Activated T-cell treated with anti-CD3 and anti-CD28 coated beads, Interleukin-2, amount 50 U/mL, for 24 hours (primary cell): ENCODE measurements at regions not wholly inside any gene's neighbourhood (a gene's known extent, or its start where the extent isn't known, plus 50 kb on each side); places are given as distances from the start of the nearest gene placed in this dataset.
"Not testable (repeated sequence)": the region's sequence is repeated elsewhere in the genome, so short reads cannot be mapped to it uniquely, and the experiment has no call there.

Experiments
- DNase-seq: peaks from one replicate; pipeline ENCODE4 v3.0.0-alpha.2; 2020
- H3K27ac Mint-ChIP-seq: 2 replicates; pipeline ENCODE4 v1.8.0; 2020; ENCODE audit warnings: mild to moderate bottlenecking, mixed read lengths
- H3K27me3 Mint-ChIP-seq: 2 replicates; pipeline ENCODE4 v1.8.0; 2020; ENCODE audit warnings: mixed read lengths
- H3K36me3 Mint-ChIP-seq: 2 replicates; pipeline ENCODE4 v1.8.0; 2020; ENCODE audit warnings: low read depth, mixed read lengths
- H3K4me1 Mint-ChIP-seq: 2 replicates; pipeline ENCODE4 v1.8.0; 2020; ENCODE audit warnings: low read depth, mixed read lengths
- H3K4me3 Mint-ChIP-seq: 2 replicates; pipeline ENCODE4 v1.8.0; 2020; ENCODE audit warnings: mild to moderate bottlenecking, moderate library complexity, mixed read lengths
- H3K9me3 Mint-ChIP-seq: 2 replicates; pipeline ENCODE4 v1.8.0; 2020; ENCODE audit warnings: mixed read lengths

DNA sequence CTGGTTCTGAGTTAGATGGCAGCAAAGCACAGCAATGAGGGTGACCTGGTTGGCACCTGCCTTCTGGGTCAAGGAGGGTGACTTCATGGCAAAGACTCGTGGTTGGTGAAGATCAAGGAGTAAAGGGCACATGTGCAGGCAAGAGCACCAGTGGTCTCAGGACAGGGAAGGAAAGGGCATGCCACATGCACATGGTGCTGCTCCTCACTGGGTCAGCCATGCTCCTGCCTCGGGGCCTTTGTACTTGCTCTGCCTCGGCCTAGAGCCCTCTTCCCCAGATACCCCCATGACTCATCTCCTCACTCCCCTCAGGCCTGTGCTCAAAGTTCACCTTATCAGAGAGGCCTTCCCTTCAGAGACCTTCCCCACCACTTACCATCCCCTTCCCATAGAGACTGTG lies 106.7 kb upstream of the KDM7A start:
- Mint-ChIP-seq H3K4me1 (no peaks in the 10 kb centered on the region), H3K9me3 (no peaks in the 10 kb centered on the region), H3K27me3 (no peaks in the 10 kb centered on the region), H3K27ac (no peak overlapping the region), H3K4me3 (no peak overlapping the region), H3K36me3 (no peaks in the 10 kb centered on the region)
- no peak for DNase-seq

DNA sequence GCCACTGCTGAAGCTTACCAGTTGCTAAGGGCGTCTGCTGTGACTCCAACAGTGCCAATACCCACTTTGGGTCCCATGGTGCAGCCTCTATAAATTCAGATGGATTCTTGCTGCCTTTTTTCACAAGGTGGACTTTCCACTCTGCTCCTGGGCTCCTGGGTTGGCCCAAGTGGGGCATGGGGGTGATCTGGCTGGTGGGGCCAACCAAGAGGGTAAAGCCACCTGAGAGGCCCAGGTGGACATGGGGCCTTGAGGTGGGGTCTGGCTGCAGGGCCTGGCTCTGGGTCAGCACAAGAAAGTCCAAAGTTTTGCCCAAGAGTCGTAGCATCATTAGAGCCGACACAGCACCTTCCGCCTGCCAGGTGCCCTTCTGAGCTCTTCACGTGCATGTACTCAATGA lies 105.2 kb upstream of the KDM7A start:
- Mint-ChIP-seq H3K9me3 (no peaks in the 10 kb centered on the region), H3K36me3 (no peaks in the 10 kb centered on the region), H3K4me1 (no peaks in the 10 kb centered on the region), H3K27ac (no peak overlapping the region), H3K27me3 (no peaks in the 10 kb centered on the region), H3K4me3 (no peak overlapping the region)
- DNase-seq, result no peak

DNA sequence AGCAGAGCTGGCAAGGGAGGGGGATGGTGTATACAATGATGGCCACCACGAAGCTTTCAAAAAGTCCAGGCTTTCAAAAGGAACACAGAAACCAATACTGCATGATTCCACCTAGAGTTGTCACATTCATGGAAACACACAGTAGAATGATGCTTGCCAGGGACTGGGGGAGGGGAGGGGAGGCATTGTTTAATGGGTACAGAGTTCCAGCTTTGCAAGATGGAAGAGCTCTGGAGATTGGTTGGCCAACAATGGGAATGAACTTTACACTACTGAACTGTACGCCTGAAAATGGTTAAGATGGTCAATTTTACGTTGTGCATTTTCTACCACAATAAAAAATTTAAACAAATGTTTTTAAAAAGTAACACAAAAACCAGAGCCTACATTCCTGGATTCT lies 104.5 kb upstream of the KDM7A start:
- DNase-seq, result no peak
- Mint-ChIP-seq H3K4me3 (no peak overlapping the region), H3K27me3 (no peaks in the 10 kb centered on the region), H3K9me3 (no peaks in the 10 kb centered on the region), H3K4me1 (no peaks in the 10 kb centered on the region), H3K27ac (no peak overlapping the region), H3K36me3 (no peaks in the 10 kb centered on the region)

DNA sequence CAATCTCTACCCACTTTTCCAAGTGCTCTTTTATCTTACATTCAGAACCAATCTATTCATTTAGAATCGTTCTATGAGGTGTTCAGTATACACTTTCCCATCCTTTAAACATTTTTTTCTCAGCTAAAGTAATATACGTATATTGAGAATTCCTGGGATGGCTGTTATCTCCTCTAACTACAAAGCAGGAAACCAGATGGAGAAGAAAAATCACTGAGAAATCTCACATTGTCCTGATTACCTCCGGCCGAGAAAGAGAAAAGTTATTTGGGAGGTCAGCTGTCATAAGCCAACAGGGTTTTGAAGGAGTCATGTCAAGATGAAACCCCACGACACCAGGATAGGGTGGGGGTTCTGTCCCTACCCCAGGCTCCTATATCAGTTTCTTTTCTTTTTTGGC lies 99.2 kb upstream of the KDM7A start:
- no peak for DNase-seq
- Mint-ChIP-seq H3K27ac (no peak overlapping the region), H3K36me3 (no peaks in the 10 kb centered on the region), H3K27me3 (no peaks in the 10 kb centered on the region), H3K9me3 (no peaks in the 10 kb centered on the region), H3K4me3 (no peak overlapping the region), H3K4me1 (peaks cover 5% of the 10 kb centered on the region)

DNA sequence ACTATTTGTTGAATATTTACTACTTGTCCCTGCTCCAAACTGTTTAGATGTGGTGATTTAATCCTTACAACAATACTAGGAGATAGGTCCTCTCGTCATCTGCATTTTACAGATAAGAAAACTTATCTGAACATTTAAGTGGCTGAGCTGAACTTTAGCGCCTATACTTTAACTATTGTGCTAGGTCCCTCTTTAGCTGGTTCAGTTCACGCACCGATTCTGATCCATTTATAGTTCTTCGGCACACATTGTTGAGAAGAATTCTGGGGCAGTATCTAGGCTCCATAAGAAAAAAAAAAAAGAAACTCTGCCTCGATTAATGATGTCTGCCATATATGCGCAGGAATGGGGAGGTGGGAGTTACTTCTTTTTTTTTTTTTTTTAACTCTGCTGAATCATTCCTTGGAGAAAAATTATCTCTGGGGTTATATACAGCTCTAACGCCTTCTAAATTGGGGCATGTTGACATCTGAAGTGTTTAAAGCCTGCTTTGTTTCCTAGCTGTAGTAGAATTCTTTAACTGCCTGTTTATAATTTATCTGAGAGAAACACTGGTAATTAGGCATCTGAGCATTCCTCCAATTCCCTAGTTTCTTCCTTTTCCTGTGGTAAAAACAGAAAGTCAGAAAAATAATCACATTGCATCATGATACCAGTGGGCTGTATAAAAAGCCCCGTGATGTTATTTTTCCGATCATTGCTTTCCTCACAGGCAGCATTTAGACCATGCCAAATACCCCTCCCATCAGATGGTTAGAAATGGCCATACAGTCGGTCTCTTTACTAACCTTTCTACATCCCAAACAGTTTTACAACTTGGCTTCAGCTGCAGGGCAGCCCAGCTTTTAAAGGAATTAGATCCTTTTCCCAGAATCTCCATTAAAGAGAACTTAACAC lies 98.5 kb upstream of the KDM7A start:
- no peaks in the 10 kb centered on the region for H3K9me3 Mint-ChIP-seq
- no peak overlapping the region for H3K27ac Mint-ChIP-seq
- no peaks in the 10 kb centered on the region for H3K27me3 Mint-ChIP-seq
- H3K4me1 Mint-ChIP-seq, result peaks cover 5% of the 10 kb centered on the region
- H3K36me3 Mint-ChIP-seq, result no peaks in the 10 kb centered on the region
- H3K4me3 Mint-ChIP-seq, result no peak overlapping the region
- no peak for DNase-seq

DNA sequence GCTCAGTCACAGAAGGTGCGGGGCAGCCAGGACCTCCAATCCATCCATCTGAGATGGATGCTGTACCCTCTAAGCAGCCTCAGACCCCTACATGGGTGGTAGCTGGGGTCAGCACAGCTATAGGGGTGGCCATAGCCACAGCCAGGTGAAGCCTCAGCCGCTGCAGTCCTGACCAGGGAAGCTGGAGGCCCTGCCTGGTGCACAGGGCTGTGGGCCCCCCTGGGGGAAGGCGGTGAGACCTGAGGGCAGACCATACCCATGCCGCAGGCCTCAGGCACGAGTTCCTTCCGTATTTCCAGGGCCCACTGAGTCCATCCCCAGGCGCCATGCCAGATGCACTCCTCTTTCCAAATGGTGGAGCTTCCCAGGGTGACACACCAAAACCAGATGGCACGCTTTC lies 96.6 kb upstream of the KDM7A start:
- DNase-seq, result peak; percentile 18
- peaks cover 19% of the 10 kb centered on the region for H3K4me1 Mint-ChIP-seq

DNA sequence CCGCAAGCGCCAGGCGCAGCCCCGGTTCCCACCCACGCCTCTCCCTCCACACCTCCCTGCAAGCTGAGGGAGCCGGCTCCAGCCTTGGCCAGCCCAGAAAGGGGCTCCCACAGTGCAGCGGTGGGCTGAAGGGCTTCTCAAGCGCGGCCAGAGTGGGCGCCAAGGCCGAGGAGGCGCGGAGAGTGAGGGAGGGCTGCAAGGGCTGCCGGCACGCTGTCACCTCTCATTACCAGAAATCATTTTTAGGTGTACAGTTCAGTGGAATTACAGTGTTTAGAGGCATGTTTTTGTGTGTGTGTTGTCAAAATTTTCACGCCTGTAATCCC lies 94.8 kb upstream of the KDM7A start:
- not testable (repeated sequence) for H3K9me3 Mint-ChIP-seq

More for the DNA sequence above, 96.6 kb upstream of the KDM7A start:
- Mint-ChIP-seq H3K27me3 (no peaks in the 10 kb centered on the region), H3K27ac (no peak overlapping the region), H3K9me3 (no peaks in the 10 kb centered on the region), H3K4me3 (no peak overlapping the region), H3K36me3 (no peaks in the 10 kb centered on the region)

DNA sequence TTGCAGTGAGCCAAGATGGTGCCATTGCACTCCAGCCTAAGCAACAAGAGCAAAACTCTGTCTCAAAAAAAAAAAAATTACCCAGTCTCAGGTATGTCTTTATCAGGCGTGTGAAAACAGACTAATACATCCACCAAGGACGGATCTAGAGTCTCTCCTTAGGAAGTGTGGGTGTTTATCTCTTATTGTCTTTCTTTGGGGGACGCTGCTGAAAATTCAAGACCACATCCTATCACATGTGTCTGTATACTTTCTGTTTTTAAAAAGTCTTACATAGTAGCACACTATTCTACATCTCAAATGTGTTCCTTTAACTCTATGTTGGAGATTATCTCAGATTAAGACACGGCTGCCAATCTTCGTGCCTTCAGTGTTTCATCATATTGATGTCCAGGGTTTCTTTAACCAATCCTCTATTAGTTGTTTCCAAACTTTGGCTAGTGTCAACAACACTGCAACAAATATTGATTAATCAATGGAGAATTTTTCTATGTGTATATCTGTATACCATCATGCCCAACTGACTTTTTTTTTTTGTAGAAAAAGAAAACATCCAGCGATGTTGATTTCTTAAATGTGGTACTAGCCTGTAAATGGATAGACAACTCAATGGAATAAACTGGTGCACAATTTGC lies 92.3 kb upstream of the KDM7A start:
- Mint-ChIP-seq H3K27me3 (no peaks in the 10 kb centered on the region), H3K4me1 (peaks cover 29% of the 10 kb centered on the region), H3K4me3 (no peak overlapping the region), H3K9me3 (no peaks in the 10 kb centered on the region), H3K36me3 (no peaks in the 10 kb centered on the region), H3K27ac (peak overlapping the region; percentile 20)
- DNase-seq, result no peak

More for the DNA sequence above, 94.8 kb upstream of the KDM7A start:
- DNase-seq, result peak; percentile 8
- not testable (repeated sequence) for H3K27ac Mint-ChIP-seq, H3K27me3 Mint-ChIP-seq, H3K36me3 Mint-ChIP-seq, H3K4me3 Mint-ChIP-seq
- peaks cover 31% of the 10 kb centered on the region for H3K4me1 Mint-ChIP-seq

DNA sequence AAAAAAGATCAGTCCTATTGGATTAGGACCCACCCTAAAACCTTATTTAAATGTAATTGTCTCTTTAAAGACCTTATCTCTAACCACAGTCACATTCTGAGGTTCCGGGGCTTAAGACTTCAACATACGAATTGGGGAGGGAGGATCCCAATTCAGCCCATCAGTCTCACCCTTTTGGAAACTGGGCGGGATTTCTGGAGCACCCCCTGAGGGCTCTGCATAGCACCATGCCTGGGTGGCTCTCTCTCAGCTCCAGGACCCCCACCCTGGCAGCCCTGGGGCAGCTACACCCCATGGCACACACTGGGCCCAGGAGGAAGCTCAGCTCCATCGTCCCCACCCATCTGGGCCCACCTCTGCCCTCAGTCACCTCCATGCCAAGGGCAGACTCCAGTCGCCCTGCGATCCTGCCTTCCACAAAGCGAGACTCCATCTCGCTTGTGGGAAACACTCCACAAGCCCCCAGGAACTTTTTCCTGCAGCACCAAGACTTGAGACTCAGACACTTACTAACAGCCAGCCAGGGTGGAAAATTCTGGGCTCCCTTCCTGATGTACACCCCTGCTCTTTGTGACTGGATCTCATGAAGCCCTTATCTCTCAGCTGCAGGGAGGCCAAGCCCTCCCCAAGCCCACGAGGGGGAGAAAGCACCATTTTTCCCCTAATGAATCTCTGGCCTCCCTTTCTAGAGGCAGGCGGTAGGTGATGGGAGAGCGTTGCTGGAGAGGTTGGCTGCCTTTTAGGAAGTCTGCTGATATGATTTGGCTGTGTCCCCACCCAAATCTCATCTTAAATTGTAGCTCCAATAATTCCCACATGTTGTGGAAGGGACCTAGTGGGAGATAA lies 90.8 kb upstream of the KDM7A start:
- DNase-seq, result no peak
- Mint-ChIP-seq H3K4me1 (peaks cover 42% of the 10 kb centered on the region), H3K4me3 (no peak overlapping the region), H3K9me3 (no peaks in the 10 kb centered on the region), H3K27me3 (no peaks in the 10 kb centered on the region), H3K36me3 (no peaks in the 10 kb centered on the region), H3K27ac (no peak overlapping the region)

DNA sequence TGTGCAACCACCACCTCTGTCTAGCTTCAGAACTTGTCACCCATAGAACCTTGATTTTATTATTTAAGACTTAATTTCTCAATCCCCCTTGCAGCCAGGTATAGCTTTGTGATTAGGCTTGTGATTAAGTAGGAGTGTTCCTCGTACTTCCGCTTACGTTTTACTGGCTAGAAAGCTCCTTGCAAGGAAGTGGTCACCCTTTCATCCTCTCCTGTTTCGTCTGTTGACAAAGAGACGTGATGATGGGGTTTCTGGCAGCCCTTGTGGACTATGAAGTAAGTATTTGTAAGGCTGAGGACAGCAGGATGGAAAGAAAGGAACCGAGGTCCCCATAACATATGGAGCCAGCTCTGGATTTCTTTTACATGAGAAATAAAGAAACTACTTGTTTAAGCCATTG lies 86.5 kb upstream of the KDM7A start:
- peak overlapping the region; percentile 83 for H3K27ac Mint-ChIP-seq

DNA sequence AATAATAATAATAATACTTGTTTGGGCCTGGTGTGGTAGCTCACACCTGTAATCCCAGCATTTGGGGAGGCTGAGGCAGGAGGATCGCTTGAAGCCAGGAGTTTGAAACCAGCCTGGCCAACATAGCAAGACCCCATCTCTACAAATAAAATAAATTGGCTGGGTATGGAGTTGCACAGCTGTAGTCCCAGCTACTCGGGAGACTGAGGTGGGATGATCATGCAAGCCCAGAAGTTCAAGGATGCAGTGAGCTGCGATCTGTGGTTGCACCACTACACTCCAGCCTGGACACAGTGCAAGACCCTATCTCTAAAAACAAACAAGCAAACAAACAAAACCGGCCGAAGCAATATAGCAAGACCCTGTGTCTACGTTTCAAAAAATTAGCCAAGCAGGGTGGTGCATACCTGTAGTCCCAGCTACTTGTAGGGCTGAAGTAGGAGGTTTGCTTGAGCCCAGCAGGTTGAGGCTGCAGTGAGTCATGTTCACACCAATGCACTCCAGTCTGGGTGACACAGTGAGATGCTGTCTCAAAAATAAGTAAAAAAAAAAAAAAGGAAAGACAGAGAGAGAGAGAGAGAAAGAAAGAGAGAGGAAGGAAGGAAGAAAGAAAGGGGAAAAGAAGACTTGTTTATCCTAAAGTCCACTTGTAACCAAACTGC lies 85.6 kb upstream of the KDM7A start:
- peak overlapping the region; percentile 2 for H3K4me3 Mint-ChIP-seq
- H3K27ac Mint-ChIP-seq, result peak overlapping the region; percentile 20

More for the DNA sequence above, 86.5 kb upstream of the KDM7A start:
- Mint-ChIP-seq H3K36me3 (no peaks in the 10 kb centered on the region), H3K4me1 (peaks cover 47% of the 10 kb centered on the region), H3K4me3 (peak overlapping the region; percentile 21), H3K27me3 (no peaks in the 10 kb centered on the region), H3K9me3 (no peaks in the 10 kb centered on the region)
- no peak for DNase-seq

DNA sequence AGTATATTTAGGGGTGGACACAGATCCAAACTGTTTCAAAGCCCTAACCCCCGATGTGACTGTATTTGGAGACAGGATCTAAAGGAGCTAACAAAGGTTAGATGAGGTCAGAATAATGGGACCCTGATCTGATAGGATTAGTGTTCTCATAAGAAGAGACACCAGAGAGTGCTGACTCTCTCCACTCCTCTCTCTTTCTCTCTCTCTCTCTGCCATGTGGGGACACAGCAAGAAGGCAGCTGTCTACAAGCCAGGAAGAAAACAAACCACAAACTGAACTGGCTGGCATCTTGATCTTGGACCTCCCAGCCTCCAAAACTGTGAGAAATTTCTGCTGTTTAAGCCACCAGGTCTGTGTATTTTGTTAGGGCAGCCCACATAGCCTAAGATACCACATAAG lies 84.7 kb upstream of the KDM7A start:
- Mint-ChIP-seq H3K27me3 (no peaks in the 10 kb centered on the region), H3K4me3 (no peak overlapping the region), H3K36me3 (no peaks in the 10 kb centered on the region), H3K27ac (peak overlapping the region; percentile 7), H3K4me1 (peaks cover 35% of the 10 kb centered on the region), H3K9me3 (peaks cover 6% of the 10 kb centered on the region)
- no peak for DNase-seq

More for the DNA sequence above, 85.6 kb upstream of the KDM7A start:
- no peak for DNase-seq
- Mint-ChIP-seq H3K27me3 (no peaks in the 10 kb centered on the region), H3K36me3 (no peaks in the 10 kb centered on the region), H3K9me3 (peaks cover 2% of the 10 kb centered on the region), H3K4me1 (peaks cover 39% of the 10 kb centered on the region)

DNA sequence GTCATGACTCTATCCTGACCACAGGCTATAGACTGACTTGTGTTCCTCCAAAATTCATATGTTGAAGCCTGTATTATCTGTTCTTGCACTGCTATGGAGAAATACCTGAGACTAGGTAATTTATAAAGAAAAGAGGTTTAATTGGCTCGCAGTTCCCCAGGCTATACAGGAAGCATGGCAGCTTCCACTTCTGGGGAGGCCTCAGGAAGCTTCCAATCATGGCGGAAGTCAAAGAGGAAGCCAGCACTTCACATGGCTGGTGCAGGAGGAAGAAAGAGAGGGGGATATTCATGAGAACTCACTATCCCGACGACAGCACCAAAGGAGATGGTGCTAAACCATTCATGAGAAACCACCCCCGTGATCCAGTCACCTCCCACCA lies 84.3 kb upstream of the KDM7A start:
- Mint-ChIP-seq H3K36me3 (no peaks in the 10 kb centered on the region), H3K4me1 (peaks cover 35% of the 10 kb centered on the region), H3K27ac (peak overlapping the region; percentile 7), H3K9me3 (peaks cover 6% of the 10 kb centered on the region), H3K27me3 (no peaks in the 10 kb centered on the region), H3K4me3 (no peak overlapping the region)
- DNase-seq, result no peak

DNA sequence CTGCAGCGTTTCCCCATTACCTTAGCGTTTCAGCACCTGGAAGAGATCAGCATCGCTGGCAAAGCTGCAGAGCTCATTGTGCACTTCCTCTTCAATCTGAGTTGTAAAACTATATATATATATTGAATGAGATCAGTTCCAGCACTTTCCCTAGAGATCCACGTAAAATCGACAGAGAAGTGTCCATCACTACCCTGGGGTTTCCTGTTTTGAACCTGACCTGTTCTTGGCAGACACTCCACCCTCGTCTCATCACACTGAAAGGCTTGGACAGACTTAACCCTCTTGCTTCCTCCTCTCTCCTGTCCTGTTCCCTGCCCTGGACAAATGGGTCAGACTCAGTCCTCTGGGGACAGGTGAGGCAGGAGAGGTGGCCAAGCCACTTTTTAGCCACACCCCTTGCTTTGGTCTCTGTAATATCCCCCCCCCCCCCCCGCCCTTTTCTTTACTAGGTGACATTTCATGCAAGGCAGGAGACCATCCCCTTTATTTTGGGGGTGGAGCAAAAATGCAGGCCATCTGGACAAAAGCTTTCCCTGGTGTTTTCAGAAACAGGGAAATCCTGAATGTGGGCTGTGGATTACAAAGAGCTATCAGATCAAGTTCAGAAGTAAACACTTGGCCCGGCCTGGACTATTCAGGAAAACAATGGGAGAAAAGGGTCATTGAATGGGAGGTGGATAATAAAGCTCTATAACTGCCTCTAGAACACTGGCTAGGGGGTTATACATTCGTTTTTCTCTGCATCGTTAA lies 83.7 kb upstream of the KDM7A start:
- H3K27me3 Mint-ChIP-seq, result no peaks in the 10 kb centered on the region
- H3K4me1 Mint-ChIP-seq, result peaks cover 35% of the 10 kb centered on the region
- no peak overlapping the region for H3K4me3 Mint-ChIP-seq
- H3K9me3 Mint-ChIP-seq, result peaks cover 6% of the 10 kb centered on the region
- no peak for DNase-seq
- no peak overlapping the region for H3K27ac Mint-ChIP-seq
- H3K36me3 Mint-ChIP-seq, result no peaks in the 10 kb centered on the region
